HEK293T (cell line): ENCODE measurements at regions not wholly inside any gene's neighbourhood (a gene's known extent, or its start where the extent isn't known, plus 50 kb on each side); places are given as distances from the start of the nearest gene placed in this dataset.

ENCODE experiments used
- NFRKB ChIP-seq: fragments of 450-650 bp; IDR thresholded peaks from 2 replicates; pipeline ENCODE4 v1.6.1; 2016; ENCODE audit warnings: mild to moderate bottlenecking, moderate library complexity
- PKNOX1 ChIP-seq: fragments of 450-650 bp; IDR thresholded peaks from 2 replicates; pipeline ENCODE4 v1.6.1; 2016
- SUZ12 ChIP-seq: fragments of 450-650 bp; IDR thresholded peaks from 2 replicates; pipeline ENCODE4 v1.6.1; 2016; ENCODE audit warnings: mild to moderate bottlenecking

DNA sequence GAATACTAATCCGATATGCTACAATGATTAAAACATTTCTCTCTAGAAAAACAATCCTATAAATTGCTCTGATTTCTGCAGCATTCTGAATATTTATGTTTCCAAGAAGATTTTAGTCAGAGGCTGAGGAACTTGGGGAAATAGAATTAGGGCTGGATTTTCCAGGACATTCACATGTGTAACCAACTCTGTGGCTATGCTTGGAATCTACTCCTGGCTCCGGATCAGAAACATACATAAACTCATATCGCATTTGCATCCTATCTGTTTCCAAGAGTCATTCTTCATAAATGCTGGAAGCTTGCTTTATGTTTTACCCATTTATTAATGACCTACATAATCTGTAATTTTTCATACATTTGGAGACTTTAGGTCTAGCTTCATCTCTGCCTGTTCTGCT is 459.9 kb upstream of the MARCKS start:
- TF ChIP-seq NFRKB (no peak), PKNOX1 (no peak), SUZ12 (no peak)
